Esophagus squamous epithelium (tissue), 4 donors: ENCODE measurements at regions not wholly inside any gene's neighbourhood (a gene's known extent, or its start where the extent isn't known, plus 50 kb on each side); places are given as distances from the start of the nearest gene placed in this dataset.

Source experiments
- CTCF ChIP-seq, 6 experiments: fragments of 450-650 bp in 4 of 6; fragments of 200-600 bp in 2 of 6; sonication (generic) in 2 of 6; IDR thresholded peaks; one replicate each; pipeline ENCODE4 v1.5.1; 2016 to 2019; ENCODE audit warnings: antibody characterized with exemption in 6 of 6, mild to moderate bottlenecking in 4 of 6, moderate library complexity in 4 of 6
- POLR2A ChIP-seq, 4 donors: fragments of 450-650 bp; IDR thresholded peaks; one replicate each; pipeline ENCODE4 v1.6.1; 2017; ENCODE audit warnings: antibody characterized with exemption in 4 of 4, mild to moderate bottlenecking in 4 of 4, moderate library complexity in 3 of 4

GRCh38 chr17:71900621-71901229 lies 220.1 kb upstream of the SOX9 start:
- no peak for TF ChIP-seq POLR2A (IDR thresholded peaks at IDR 0.05)
- no peak for TF ChIP-seq CTCF (IDR thresholded peaks at IDR 0.05)
